PC-9 (cell line): ENCODE measurements at regions not wholly inside any gene's neighbourhood (a gene's known extent, or its start where the extent isn't known, plus 50 kb on each side); places are given as distances from the start of the nearest gene placed in this dataset.

Source experiments
- BruUV-seq: library from RNA; stranded (reverse); fragments of 400-500 nt; replicated peaks from 2 replicates; lab custom pipeline; 2021; lab: Mats Ljungman, UMichigan
- CTCF ChIA-PET: fragments of 300-600 bp; sonication (Branson Sonifier 250); formaldehyde crosslinking; loops from one replicate; lab custom pipeline; 2022; ENCODE audit warnings: antibody characterized with exemption; lab: Charles Lee
- POLR2A ChIA-PET: fragments of 300-600 bp; sonication (Branson Sonifier 250); formaldehyde crosslinking; loops from one replicate; lab custom pipeline; 2022; ENCODE audit warnings: antibody characterized with exemption; ENCODE audit not compliant: unreplicated experiment; lab: Charles Lee
- DNase-seq, 2 experiments: peaks; one replicate each; pipeline versions ENCODE4 v3.0.0 to v3.0.0-alpha.2; 2015 to 2022; ENCODE audit warnings: mixed read lengths in 1 of 2
- H2AFZ ChIP-seq: fragments of 200-600 bp; sonication (generic); 2 replicates; pipeline ENCODE4 v1.8.1; 2017; ENCODE audit warnings: antibody characterized with exemption
- H3F3A ChIP-seq: fragments of 200-600 bp; sonication (generic); 2 replicates; pipeline ENCODE4 v1.8.1; 2017; ENCODE audit warnings: antibody characterized with exemption, mild to moderate bottlenecking, low read depth; ENCODE audit not compliant: insufficient read depth
- H3K27ac ChIP-seq: fragments of 200-600 bp; sonication (generic); 2 replicates; pipeline ENCODE4 v1.6.1; 2016; ENCODE audit warnings: mixed run types
- H3K27me3 ChIP-seq: fragments of 200-600 bp; sonication (generic); 2 replicates; pipeline ENCODE4 v1.6.1; 2016; ENCODE audit warnings: low read depth, mixed run types; ENCODE audit not compliant: insufficient read depth
- H3K36me3 ChIP-seq: fragments of 200-600 bp; sonication (generic); 2 replicates; pipeline ENCODE4 v1.6.1; 2016; ENCODE audit warnings: low read depth, mixed run types
- H3K4me1 ChIP-seq: fragments of 200-600 bp; sonication (generic); replicated peaks from 2 replicates; pipeline ENCODE4 v1.6.1; 2016; ENCODE audit warnings: mixed run types; ENCODE audit not compliant: insufficient read depth
- H3K4me2 ChIP-seq: fragments of 200-600 bp; sonication (generic); 2 replicates; pipeline ENCODE4 v1.6.1; 2017; ENCODE audit warnings: mixed run types
- H3K4me3 ChIP-seq: fragments of 200-600 bp; sonication (generic); 2 replicates; pipeline ENCODE4 v1.6.1; 2016; ENCODE audit warnings: mixed run types
- H3K79me2 ChIP-seq: fragments of 200-600 bp; sonication (generic); 2 replicates; pipeline ENCODE4 v1.6.1; 2017; ENCODE audit warnings: low read depth, mixed run types
- H3K9me2 ChIP-seq: fragments of 200-600 bp; sonication (generic); 2 replicates; pipeline ENCODE4 v1.8.1; 2017; ENCODE audit warnings: mild to moderate bottlenecking; ENCODE audit not compliant: insufficient read depth
- H3K9me3 ChIP-seq: fragments of 200-600 bp; sonication (generic); 2 replicates; pipeline ENCODE4 v1.8.1; 2016; ENCODE audit warnings: low read depth; ENCODE audit not compliant: insufficient read depth
- H4K20me1 ChIP-seq: fragments of 200-600 bp; sonication (generic); 2 replicates; pipeline ENCODE4 v1.8.1; 2017; ENCODE audit not compliant: insufficient read depth
- EZH2 ChIP-seq: fragments of 200-600 bp; sonication (generic); IDR thresholded peaks from 2 replicates; pipeline ENCODE4 v1.8.0; 2017; ENCODE audit warnings: antibody characterized with exemption, low read depth
- intact Hi-C: fragments of 100-400 bp; cut with micrococcal nuclease; formaldehyde crosslinking; loops from one replicate; pipeline ENCODE4 v1.10.0; 2022; ENCODE audit not compliant: unreplicated experiment
- TF ChIP-seq, protein P1 (sequence below): fragments of 200-600 bp; sonication (generic); conservative IDR thresholded peaks from 2 replicates; pipeline ENCODE4 v1.6.1; 2017; ENCODE audit warnings: mixed run types, antibody characterized with exemption, mild to moderate bottlenecking, moderate library complexity

DNA sequence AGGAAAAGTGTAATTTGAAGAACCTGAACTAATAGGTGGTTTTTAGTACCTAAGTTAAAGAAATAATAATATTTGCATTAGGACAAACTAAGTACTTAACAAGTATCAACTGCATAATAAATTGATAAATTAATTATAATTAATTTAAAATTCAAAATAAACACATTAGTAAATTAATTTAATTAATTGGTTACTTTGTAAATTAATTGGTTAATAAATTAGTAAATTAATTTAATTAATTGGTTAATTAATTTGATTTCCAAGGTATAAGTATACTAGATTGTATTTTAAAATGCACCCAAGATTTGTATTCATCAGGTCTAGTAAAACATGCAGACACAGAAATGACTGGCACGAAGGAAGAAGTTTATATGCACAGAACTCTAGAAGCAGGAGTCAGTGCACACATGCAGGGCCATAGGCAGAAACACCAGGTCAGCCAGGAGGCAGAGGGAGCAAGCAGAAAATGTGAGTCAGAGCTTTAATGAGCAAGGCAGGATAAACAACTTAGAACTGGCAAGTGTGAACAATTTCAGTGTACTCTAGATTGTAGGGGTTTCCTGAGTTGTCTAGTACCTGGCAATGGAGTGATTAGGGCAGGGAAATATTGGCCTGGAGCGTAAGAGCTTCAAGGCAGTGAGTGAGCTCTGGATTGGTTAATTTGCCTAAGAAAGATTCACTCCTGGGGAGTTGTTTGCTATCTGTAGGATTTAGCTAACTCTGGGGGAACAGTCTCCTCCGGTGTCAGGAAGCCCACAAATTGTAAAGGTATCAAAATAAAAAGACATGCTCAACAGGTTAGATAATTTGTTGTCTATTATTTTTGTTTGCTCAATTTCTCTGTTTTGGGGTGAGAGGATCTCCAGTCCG lies 665.7 kb downstream of the MRPL39 start:
- H3K4me3 ChIP-seq, result no peak overlapping the region
- no peaks in the 10 kb centered on the region for H4K20me1 ChIP-seq
- H3K9me3 ChIP-seq, result no peaks in the 10 kb centered on the region
- intact Hi-C loops, result no loop called here
- no peaks in the 10 kb centered on the region for H3K4me1 ChIP-seq
- H3K27me3 ChIP-seq, result no peaks in the 10 kb centered on the region
- H3K79me2 ChIP-seq, result no peaks in the 10 kb centered on the region
- H3K27ac ChIP-seq, result no peak overlapping the region
- no TSS peak for BruUV-seq
- DNase-seq, result no peak
- no peaks in the 10 kb centered on the region for H3K9me2 ChIP-seq
- POLR2A ChIA-PET, result no interaction called here
- TF ChIP-seq, protein P1, sequence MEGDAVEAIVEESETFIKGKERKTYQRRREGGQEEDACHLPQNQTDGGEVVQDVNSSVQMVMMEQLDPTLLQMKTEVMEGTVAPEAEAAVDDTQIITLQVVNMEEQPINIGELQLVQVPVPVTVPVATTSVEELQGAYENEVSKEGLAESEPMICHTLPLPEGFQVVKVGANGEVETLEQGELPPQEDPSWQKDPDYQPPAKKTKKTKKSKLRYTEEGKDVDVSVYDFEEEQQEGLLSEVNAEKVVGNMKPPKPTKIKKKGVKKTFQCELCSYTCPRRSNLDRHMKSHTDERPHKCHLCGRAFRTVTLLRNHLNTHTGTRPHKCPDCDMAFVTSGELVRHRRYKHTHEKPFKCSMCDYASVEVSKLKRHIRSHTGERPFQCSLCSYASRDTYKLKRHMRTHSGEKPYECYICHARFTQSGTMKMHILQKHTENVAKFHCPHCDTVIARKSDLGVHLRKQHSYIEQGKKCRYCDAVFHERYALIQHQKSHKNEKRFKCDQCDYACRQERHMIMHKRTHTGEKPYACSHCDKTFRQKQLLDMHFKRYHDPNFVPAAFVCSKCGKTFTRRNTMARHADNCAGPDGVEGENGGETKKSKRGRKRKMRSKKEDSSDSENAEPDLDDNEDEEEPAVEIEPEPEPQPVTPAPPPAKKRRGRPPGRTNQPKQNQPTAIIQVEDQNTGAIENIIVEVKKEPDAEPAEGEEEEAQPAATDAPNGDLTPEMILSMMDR, result no peak
- TF ChIP-seq EZH2, result no peak
- H2AFZ ChIP-seq, result no peak overlapping the region
- no peaks in the 10 kb centered on the region for H3F3A ChIP-seq
- H3K4me2 ChIP-seq, result no peak overlapping the region
- H3K36me3 ChIP-seq, result no peaks in the 10 kb centered on the region
- CTCF ChIA-PET, result no interaction called here

DNA sequence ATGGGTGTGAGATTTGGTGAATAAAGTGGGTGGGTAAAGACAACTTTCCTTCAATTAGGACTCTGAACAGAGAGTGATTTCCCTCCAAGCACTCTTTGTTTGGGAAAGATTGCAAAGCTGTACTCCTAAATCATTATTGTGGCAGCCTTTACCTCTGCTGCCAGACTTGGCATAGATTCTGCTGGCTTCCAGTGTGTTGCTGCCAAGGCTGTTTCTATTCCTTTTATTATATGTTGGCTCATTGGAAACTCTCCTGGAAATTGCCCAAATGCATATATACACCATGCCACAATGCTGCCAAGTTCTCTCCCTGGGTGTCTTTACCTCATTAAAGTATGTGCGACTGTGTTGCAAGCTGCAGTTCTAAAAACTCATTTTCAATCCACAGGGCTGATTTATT lies 668.0 kb downstream of the MRPL39 start:
- CTCF ChIA-PET, result no interaction called here
- Histone ChIP-seq H3K79me2 (no peaks in the 10 kb centered on the region), H3K27ac (no peak overlapping the region), H3K4me2 (no peak overlapping the region), H3K4me3 (no peak overlapping the region), H4K20me1 (no peaks in the 10 kb centered on the region), H3K9me3 (no peaks in the 10 kb centered on the region), H3K27me3 (no peaks in the 10 kb centered on the region), H2AFZ (no peak overlapping the region), H3K36me3 (no peaks in the 10 kb centered on the region), H3F3A (no peaks in the 10 kb centered on the region), H3K9me2 (no peaks in the 10 kb centered on the region), H3K4me1 (no peaks in the 10 kb centered on the region)
- POLR2A ChIA-PET, result no interaction called here
- intact Hi-C loops, result no loop called here
- no TSS peak for BruUV-seq
- TF ChIP-seq, protein P1, result no peak
- TF ChIP-seq EZH2, result no peak
- DNase-seq, result no peak

DNA sequence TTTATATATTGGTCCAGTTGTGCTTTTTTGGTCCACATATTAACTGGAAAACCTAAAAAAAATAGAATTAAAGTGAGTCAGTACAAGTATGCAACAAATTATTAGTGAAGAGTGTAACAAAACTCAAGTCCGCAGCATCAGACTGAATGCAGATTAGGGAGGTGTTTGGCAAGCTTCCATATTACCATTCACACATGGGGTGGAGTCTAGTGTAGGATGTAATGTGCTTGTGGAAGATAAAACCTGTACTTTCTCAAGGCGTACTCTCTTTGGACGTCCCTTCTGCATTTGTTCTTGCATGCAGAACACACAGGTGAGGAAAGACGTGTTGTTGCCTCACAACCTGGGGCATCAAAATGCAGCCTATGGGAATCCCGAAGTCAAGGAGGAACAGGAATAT lies 668.7 kb downstream of the MRPL39 start:
- no peak for DNase-seq

More for the DNA sequence above, 668.7 kb downstream of the MRPL39 start:
- no peaks in the 10 kb centered on the region for H3K4me1 ChIP-seq
- no peaks in the 10 kb centered on the region for H3K27me3 ChIP-seq
- H3K36me3 ChIP-seq, result no peaks in the 10 kb centered on the region
- no peak overlapping the region for H3K27ac ChIP-seq
- CTCF ChIA-PET, result no interaction called here
- no peak for TF ChIP-seq EZH2
- TF ChIP-seq, protein P1, result no peak
- intact Hi-C loops, result no loop called here
- no peaks in the 10 kb centered on the region for H3K9me3 ChIP-seq
- no peaks in the 10 kb centered on the region for H3K79me2 ChIP-seq
- no peaks in the 10 kb centered on the region for H4K20me1 ChIP-seq
- H3F3A ChIP-seq, result no peaks in the 10 kb centered on the region
- H3K4me3 ChIP-seq, result no peak overlapping the region
- no peak overlapping the region for H3K4me2 ChIP-seq
- no TSS peak for BruUV-seq
- POLR2A ChIA-PET, result no interaction called here
- no peak overlapping the region for H2AFZ ChIP-seq
- H3K9me2 ChIP-seq, result no peaks in the 10 kb centered on the region
